ENCODE measurements at regions not wholly inside any gene's neighbourhood (a gene's known extent, or its start where the extent isn't known, plus 50 kb on each side); places are given as distances from the start of the nearest gene placed in this dataset.

DNA sequence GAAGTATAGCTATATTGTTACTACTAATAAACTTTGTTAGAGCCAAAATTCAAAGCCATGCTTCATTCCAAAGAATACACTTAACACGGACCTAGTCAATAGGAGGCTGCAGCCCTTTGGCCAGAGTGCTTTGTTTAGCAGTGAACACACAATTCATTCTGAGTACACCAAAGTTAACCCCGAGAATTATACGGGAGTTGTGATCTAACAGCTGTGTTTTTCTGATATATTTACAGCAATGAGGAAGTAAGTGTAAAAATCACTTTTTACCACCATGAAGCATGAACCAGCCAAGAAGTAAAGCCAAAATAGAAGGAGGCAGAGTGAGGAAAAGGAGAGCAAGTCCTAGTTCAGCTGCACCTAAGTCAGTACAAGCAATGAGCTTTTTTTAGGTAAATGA lies 156.8 kb upstream of the PDE3A start (continued):
- TF ChIP-seq, protein P1, sequence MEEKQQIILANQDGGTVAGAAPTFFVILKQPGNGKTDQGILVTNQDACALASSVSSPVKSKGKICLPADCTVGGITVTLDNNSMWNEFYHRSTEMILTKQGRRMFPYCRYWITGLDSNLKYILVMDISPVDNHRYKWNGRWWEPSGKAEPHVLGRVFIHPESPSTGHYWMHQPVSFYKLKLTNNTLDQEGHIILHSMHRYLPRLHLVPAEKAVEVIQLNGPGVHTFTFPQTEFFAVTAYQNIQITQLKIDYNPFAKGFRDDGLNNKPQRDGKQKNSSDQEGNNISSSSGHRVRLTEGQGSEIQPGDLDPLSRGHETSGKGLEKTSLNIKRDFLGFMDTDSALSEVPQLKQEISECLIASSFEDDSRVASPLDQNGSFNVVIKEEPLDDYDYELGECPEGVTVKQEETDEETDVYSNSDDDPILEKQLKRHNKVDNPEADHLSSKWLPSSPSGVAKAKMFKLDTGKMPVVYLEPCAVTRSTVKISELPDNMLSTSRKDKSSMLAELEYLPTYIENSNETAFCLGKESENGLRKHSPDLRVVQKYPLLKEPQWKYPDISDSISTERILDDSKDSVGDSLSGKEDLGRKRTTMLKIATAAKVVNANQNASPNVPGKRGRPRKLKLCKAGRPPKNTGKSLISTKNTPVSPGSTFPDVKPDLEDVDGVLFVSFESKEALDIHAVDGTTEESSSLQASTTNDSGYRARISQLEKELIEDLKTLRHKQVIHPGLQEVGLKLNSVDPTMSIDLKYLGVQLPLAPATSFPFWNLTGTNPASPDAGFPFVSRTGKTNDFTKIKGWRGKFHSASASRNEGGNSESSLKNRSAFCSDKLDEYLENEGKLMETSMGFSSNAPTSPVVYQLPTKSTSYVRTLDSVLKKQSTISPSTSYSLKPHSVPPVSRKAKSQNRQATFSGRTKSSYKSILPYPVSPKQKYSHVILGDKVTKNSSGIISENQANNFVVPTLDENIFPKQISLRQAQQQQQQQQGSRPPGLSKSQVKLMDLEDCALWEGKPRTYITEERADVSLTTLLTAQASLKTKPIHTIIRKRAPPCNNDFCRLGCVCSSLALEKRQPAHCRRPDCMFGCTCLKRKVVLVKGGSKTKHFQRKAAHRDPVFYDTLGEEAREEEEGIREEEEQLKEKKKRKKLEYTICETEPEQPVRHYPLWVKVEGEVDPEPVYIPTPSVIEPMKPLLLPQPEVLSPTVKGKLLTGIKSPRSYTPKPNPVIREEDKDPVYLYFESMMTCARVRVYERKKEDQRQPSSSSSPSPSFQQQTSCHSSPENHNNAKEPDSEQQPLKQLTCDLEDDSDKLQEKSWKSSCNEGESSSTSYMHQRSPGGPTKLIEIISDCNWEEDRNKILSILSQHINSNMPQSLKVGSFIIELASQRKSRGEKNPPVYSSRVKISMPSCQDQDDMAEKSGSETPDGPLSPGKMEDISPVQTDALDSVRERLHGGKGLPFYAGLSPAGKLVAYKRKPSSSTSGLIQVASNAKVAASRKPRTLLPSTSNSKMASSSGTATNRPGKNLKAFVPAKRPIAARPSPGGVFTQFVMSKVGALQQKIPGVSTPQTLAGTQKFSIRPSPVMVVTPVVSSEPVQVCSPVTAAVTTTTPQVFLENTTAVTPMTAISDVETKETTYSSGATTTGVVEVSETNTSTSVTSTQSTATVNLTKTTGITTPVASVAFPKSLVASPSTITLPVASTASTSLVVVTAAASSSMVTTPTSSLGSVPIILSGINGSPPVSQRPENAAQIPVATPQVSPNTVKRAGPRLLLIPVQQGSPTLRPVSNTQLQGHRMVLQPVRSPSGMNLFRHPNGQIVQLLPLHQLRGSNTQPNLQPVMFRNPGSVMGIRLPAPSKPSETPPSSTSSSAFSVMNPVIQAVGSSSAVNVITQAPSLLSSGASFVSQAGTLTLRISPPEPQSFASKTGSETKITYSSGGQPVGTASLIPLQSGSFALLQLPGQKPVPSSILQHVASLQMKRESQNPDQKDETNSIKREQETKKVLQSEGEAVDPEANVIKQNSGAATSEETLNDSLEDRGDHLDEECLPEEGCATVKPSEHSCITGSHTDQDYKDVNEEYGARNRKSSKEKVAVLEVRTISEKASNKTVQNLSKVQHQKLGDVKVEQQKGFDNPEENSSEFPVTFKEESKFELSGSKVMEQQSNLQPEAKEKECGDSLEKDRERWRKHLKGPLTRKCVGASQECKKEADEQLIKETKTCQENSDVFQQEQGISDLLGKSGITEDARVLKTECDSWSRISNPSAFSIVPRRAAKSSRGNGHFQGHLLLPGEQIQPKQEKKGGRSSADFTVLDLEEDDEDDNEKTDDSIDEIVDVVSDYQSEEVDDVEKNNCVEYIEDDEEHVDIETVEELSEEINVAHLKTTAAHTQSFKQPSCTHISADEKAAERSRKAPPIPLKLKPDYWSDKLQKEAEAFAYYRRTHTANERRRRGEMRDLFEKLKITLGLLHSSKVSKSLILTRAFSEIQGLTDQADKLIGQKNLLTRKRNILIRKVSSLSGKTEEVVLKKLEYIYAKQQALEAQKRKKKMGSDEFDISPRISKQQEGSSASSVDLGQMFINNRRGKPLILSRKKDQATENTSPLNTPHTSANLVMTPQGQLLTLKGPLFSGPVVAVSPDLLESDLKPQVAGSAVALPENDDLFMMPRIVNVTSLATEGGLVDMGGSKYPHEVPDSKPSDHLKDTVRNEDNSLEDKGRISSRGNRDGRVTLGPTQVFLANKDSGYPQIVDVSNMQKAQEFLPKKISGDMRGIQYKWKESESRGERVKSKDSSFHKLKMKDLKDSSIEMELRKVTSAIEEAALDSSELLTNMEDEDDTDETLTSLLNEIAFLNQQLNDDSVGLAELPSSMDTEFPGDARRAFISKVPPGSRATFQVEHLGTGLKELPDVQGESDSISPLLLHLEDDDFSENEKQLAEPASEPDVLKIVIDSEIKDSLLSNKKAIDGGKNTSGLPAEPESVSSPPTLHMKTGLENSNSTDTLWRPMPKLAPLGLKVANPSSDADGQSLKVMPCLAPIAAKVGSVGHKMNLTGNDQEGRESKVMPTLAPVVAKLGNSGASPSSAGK (IDR thresholded peaks at IDR 0.05), result no peak
- TF ChIP-seq RAD51 (IDR thresholded peaks at IDR 0.05; ENCODE audit: borderline replicate concordance, low read depth) (no peak), ELF2 (CRISPR knock-in tag; IDR thresholded peaks at IDR 0.05) (no peak)
- TF ChIP-seq, protein P2, sequence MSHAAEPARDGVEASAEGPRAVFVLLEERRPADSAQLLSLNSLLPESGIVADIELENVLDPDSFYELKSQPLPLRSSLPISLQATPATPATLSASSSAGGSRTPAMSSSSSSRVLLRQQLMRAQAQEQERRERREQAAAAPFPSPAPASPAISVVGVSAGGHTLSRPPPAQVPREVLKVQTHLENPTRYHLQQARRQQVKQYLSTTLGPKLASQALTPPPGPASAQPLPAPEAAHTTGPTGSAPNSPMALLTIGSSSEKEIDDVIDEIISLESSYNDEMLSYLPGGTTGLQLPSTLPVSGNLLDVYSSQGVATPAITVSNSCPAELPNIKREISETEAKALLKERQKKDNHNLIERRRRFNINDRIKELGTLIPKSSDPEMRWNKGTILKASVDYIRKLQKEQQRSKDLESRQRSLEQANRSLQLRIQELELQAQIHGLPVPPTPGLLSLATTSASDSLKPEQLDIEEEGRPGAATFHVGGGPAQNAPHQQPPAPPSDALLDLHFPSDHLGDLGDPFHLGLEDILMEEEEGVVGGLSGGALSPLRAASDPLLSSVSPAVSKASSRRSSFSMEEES (CRISPR knock-in tag; IDR thresholded peaks at IDR 0.05), result no peak

Measured in K562 (cell line).